Panc1 (cell line): ENCODE measurements at regions not wholly inside any gene's neighbourhood (a gene's known extent, or its start where the extent isn't known, plus 50 kb on each side); places are given as distances from the start of the nearest gene placed in this dataset.

ENCODE experiments used
- CTCF ChIP-seq: fragments of 450-650 bp; IDR thresholded peaks from 2 replicates; pipeline ENCODE4 v1.5.1; 2017; ENCODE audit warnings: mild to moderate bottlenecking
- REST ChIP-seq, 2 experiments: IDR thresholded peaks; 2 replicates each; pipeline ENCODE4 v1.6.1; 2011 to 2012; ENCODE audit warnings: low read depth in 2 of 2, control low read depth in 1 of 2, low read length in 1 of 2, mild to moderate bottlenecking in 1 of 2, moderate library complexity in 1 of 2; ENCODE audit not compliant: insufficient read depth in 1 of 2
- SIN3A ChIP-seq: IDR thresholded peaks from 2 replicates; pipeline ENCODE4 v1.6.1; 2012; ENCODE audit warnings: low read depth, mild to moderate bottlenecking, low read length, moderate library complexity, borderline replicate concordance; ENCODE audit not compliant: insufficient read depth
- TCF7L2 ChIP-seq: IDR thresholded peaks from 2 replicates; pipeline ENCODE4 v1.6.1; 2011; ENCODE audit warnings: mild to moderate bottlenecking, low read depth, low read length, inconsistent platforms

DNA sequence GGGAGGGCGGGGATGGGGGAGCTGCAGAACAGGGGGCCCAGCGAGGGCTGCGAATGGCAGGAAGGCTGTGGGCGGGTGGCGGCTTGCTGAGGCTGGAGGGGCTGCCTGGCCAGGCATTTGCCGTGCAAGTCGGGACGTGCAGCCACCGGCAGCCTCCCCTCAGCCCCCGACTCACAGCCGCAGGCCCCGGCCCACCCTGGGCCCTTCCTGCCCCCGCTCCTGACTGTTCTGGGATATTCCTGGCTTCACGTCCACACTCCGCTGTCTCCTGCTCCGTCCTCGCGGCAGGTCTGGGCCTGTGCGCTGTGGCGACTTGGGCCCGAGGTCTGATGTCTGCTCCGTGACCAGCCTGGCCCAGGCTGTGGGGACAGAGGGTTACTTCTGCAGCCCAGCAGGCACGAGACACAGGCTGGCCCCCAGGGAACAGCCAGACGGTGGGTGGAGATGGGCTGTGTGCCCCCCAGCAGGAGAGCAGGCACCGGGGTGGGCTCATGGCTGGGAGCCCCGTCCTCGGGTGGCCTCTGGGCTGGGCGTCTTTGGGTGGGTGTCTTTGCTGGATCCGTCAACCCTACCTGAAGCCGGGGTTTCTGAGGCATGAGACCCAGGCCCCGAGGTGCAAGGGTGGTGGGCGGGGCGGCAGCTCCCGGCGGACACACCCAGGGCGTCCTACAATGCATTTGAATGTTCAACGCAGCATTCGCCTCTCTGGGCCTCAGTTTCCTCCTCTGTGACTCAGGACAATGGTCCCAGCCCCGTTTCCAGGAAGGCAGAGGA is 86.5 kb downstream of the FOXL3 start:
- TF ChIP-seq CTCF: no peak
- no peak for TF ChIP-seq REST (IDR thresholded peaks at IDR 0.05; ENCODE audit: insufficient read depth in 1 of 2, low read depth in 2 of 2, low read length in 1 of 2)
- no peak for TF ChIP-seq TCF7L2
- TF ChIP-seq SIN3A: no peak
